Hepatocyte (in vitro differentiated cells): ENCODE measurements at regions not wholly inside any gene's neighbourhood (a gene's known extent, or its start where the extent isn't known, plus 50 kb on each side); places are given as distances from the start of the nearest gene placed in this dataset.

Experiments
- CTCF ChIP-seq: fragments of 200-600 bp; sonication (generic); IDR thresholded peaks from 2 replicates; pipeline ENCODE4 v1.5.1; 2016; ENCODE audit warnings: antibody characterized with exemption, mild to moderate bottlenecking; ENCODE audit not compliant: poor library complexity
- EZH2 ChIP-seq: fragments of 200-600 bp; sonication (generic); IDR thresholded peaks from 2 replicates; pipeline ENCODE4 v1.6.1; 2016; ENCODE audit warnings: antibody characterized with exemption, mild to moderate bottlenecking, borderline replicate concordance

GRCh38 chr2:15689654-15690053 is 98.0 kb downstream of the DDX1 start:
- no peak for TF ChIP-seq CTCF
- no peak for TF ChIP-seq EZH2
